Activated T-cell treated with anti-CD3 and anti-CD28 coated beads for 4 hours (primary cell): ENCODE measurements at regions not wholly inside any gene's neighbourhood (a gene's known extent, or its start where the extent isn't known, plus 50 kb on each side); places are given as distances from the start of the nearest gene placed in this dataset.

Experiments
- DNase-seq: peaks from one replicate; pipeline ENCODE4 v3.0.0-alpha.2; 2020

GRCh38 chr11:69545976-69546617 lies 64.6 kb downstream of the LINC01488 start:
- DNase-seq: no peak

DNA sequence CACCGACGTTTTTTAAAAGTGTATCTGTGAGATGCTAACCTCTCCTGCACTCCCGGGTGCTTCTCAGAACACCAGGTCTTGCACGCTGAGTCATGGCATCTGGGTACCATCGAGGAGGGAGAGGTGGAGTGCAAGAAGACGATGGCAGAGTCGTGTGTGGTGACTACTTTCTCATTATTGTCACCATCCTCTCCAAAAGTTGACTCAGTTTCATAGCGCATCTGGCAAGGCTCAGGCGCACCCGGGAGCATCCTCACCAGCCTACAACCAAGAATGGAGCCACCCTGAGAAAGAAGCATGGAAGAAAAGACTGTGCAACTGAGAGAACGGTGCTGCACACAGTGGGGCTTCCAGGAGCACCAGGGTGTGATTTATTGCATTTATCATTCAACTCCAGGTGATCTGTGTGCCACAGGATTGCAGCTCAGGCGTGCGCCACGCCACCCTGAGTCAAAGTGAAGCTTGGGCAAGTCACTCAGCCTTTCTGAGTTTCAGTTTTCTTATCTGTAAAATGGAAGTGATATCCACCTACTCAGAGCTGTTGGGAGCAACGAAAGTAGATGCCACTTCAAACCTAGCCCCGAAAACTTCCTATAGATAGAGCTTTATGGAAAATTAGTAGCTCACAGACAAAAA lies 65.4 kb downstream of the LINC01488 start:
- no peak for DNase-seq

GRCh38 chr11:69550846-69551245 lies 69.4 kb downstream of the LINC01488 start:
- no peak for DNase-seq

DNA sequence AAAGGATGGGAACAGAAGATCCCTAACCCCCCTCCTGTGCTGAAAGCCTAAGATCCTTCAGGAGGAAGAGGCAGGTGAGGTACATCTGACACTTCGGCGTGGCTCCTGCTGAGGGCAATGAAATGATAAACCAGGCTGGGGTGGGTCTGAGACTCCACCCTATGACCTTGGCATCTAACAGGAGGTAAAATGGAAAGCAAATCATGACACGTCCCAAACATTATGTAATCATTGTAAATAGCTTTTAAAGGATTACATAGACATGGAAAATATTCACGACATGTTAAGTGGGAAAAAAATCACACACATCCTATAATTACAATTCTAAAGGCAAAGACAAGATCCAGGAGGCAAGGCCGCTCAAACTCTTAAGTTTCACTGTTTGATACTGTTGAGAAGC lies 70.5 kb downstream of the LINC01488 start:
- no peak for DNase-seq

DNA sequence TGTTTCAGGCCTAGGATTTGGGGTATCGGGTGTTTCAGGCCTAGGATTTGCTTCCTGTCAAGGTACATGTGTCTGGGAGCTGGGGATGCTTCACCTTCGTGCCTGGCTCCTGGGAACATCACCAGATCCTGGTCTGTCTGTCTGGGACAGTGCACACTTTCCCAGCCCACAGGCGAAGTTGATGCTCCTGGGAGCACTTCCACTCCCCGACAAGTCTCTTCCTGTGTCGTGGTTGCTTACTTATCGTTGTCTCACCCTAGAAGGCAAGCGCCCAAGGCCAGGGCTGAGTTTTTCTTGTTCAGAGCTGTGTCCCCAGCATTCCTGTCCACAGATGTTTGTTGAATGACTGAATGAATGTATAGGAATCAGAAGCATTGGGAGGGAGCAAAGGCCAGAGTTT lies 71.5 kb downstream of the LINC01488 start:
- DNase-seq: no peak

GRCh38 chr11:69553416-69554357 lies 72.2 kb downstream of the LINC01488 start:
- DNase-seq: no peak

GRCh38 chr11:69554849-69555248 lies 73.4 kb downstream of the LINC01488 start:
- DNase-seq: no peak

GRCh38 chr11:69557266-69557665 lies 75.8 kb downstream of the LINC01488 start:
- no peak for DNase-seq

DNA sequence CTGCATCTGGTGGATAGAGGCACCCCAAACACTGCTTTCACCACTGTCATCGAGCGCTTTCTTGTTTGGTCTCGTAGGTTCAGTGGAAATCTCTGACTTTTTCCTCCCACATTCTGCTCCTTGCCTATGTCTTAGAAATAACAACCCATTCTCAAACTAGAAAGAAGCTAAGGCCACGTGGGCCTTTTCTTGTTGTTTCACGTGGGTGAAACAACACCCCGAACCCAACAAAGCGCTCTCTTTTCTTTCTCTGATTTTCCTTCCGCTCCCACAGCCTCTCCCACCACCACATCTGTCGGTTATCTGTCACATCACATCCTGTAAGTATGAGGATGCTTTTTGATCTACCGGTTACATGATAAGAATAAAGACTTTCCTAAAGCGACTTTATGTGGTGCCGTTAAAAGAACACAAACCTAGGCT lies 77.1 kb downstream of the LINC01488 start:
- DNase-seq: peak; percentile 16

GRCh38 chr11:69559181-69559580 lies 77.7 kb downstream of the LINC01488 start:
- no peak for DNase-seq

DNA sequence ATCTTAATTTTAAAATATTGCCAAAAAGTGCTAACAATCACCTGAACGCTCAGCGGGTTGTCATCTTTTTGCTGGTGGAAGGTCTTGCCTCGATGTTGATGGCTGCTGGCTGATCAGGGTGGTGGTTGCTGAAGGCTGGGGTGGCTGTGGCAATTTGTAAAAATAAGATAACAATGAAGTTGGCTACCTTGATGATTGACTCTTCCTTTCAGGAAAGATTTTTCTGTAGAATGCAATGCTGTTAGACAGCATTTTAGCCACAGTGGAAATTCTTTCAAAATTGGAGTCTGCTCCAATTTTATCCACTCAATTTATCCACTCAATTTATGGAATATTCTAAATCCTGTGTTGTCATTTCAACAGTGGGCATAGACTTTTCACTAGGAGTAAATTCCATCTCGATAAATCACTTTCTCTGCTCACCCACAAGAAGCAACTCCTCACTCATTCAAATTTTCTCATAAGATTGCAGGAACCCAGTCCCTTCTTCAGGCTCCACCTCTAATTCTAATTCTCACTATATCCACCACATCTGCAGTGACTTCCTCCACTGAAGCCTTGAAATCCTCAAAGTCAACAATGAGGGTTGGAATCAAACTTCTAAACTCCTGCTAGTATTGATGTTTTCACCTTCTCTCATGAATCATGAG lies 78.8 kb downstream of the LINC01488 start:
- no peak for DNase-seq

DNA sequence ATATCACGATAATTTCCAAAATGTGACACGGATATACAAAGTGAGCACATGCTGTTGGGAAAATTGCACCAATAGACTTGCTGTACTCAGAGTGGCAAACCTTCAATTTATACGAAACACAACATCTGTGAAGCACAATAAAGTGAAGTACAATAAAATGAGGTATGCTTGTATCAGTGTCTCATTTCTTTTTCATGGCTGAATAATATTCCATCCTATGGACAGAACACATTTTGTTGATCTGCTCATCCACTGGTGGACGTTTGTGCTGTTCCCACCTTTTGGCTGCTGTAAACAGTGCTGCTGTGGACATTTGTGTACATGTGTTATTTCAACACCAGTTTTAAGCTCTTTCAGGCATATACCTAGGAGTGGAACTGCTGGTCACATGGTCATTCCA lies 78.7 kb upstream of the CCND1 start:
- no peak for DNase-seq

DNA sequence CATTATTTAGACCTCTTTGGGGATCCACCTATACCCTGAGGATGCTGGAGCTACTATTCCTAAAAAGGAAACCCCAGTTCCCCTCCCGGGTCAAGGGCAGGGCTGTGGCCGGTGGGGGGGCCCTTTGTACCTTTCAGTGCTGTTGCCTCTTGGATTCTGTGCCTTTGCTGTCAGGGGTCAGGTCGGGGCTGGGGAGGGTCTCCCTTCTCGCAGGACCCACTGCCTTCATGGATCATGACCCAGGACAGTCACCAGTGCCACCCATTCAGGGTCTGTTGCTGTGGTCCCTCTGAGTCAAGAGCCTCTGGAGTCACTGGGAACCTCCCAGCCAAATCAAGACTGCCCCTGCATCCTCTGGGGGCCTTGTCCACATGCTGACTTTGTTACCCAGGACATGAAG lies 78.1 kb upstream of the CCND1 start:
- DNase-seq: no peak

GRCh38 chr11:69563306-69563705 lies 77.7 kb upstream of the CCND1 start:
- no peak for DNase-seq

DNA sequence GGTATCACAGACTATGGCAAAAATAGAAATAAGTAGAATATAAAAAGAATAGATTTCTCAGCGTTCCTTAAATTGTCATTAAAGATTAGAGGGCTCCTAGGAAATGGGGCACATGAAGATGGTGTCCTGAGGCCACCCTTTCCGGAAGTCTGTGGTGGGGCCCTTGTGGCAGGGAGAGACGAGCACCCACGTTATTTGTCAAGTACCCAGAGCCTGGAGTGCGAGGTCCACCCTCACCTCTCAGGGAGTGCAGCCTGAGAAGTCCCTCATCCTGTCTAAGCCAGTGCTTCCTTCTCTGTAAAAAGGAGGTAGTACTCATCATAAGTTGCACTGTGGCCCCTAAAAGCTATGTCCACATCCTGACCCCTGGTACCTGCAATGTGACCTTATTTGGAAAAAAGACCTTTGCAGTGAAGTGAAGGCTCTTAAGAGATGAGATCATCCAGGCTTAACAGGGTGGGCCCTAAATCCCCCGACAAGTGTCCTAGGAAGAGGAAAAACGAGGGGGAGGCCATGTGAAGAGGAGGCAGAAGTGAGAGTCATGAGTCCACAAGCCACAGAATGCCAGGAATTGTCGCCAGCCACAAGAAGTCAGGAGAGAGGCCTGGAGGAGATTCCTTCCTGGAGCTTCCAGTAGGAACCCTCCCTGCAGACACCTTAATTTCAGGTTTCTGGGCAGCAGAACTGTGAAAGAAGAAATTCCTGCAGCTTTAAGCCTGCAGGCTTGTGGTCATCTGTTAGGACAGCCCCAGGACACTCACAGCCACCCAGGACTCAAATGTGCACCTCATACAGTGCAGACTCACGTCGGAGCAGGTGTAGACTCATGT lies 76.8 kb upstream of the CCND1 start:
- no peak for DNase-seq

DNA sequence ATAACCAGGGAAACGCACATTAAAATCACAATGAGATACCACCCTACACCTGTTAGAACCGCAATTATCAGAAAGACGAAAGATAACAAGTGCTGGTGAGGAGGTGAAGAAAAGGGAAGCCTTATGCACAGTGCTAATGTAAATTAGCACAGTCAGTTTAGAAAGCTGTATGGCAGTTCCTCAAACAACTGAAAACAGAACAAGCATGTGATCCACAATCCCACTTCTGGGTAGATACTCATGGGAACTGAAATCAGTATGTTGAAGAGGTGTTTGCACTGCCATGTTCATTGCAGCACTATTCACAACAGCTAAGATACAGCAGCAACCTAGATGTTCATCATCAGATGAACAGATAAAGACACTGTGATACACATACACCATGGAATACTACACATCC lies 75.0 kb upstream of the CCND1 start:
- no peak for DNase-seq

DNA sequence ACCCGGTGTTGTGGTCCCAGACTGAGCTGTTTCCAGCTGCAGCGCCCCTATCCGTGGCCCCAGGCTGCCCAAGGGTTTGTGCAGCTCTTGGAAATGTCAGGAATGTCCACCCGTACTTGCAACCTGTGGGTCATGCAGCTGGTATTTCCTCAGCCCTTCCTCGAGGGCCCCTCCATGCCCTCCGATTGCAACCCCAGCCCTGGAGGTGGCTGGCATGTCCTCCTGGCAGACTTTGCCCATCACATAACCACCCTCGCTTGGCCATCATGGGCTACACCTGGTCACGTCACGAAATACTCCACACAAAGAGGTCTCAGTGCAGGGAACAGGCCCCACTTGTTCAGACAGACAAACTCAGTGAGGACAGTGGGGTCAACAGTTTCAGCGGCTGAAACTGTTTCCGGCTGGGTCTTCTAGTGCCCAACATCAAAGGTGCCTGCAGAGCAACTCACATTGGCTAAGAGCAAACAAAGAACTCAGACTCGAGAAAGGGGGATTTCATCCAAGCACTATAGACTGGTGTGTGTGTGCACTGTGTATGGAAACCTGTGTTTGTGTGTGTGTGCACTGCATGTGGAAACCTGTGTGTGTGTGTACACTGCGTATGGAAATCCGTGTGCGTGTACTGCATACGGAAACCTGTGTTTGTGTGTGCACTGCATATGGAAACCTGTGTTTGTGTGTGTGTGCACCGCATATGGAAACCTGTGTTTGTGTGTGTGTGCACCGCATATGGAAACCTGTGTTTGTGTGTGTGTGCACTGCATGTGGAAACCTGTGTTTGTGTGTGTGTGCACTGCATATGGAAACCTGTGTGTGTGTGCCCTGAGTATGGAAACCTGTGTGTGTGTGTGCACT lies 72.8 kb upstream of the CCND1 start:
- no peak for DNase-seq

DNA sequence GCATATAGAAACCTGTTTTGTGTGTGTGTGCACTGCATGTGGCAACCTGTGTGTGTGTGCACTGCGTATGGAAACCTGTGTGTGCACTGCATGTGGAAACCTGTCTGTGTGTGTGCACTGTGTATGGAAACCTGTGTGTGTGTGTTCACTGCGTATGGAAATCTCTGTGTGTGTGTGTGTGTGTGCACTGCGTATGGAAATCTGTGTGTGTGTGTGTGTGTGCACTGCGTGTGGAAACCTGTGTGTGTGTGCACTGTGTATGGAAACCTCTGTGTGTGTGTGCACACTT lies 72.2 kb upstream of the CCND1 start:
- no peak for DNase-seq

DNA sequence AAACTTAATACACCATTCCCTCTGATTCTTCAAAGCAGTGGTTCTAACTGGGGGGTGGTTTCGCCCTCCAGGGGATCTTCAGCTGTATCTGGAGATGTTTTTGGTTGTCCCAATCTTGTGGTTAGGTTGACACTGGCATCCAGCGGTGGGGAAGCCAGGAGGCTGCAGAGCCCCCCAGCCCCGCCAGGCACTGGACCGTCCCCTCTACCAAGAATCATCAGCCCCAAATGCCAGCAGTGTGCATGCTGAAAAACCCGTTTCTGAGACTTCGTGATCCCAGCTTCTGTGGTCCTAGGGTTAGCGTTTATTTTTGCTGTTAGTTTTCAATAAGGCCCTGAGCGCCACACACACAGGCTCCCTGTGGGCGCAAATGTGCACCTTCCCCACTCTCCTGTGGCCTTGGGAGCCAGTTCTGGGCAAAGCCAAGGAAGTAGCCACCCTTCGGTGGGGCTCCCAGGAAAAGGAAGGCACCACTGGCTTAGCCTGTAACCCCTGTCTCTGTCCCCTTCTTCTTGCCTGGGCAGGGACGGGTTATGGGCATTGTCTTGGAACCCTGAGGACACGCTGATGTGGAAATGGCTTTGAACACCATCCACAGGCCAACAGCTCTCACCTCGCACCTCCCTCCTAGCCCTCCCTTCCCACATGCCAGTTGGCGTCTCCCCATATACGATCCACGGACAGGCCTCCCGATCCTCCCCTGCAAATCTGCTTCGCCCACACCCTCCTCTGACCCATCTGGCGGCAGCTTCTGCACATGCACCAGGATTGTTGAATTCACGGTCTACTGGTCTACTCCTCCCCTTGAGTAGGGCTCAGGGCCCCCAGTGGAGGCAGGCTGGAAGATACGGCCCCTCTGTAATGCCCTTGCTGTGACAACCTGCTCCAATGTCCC lies 71.4 kb upstream of the CCND1 start:
- DNase-seq: no peak

DNA sequence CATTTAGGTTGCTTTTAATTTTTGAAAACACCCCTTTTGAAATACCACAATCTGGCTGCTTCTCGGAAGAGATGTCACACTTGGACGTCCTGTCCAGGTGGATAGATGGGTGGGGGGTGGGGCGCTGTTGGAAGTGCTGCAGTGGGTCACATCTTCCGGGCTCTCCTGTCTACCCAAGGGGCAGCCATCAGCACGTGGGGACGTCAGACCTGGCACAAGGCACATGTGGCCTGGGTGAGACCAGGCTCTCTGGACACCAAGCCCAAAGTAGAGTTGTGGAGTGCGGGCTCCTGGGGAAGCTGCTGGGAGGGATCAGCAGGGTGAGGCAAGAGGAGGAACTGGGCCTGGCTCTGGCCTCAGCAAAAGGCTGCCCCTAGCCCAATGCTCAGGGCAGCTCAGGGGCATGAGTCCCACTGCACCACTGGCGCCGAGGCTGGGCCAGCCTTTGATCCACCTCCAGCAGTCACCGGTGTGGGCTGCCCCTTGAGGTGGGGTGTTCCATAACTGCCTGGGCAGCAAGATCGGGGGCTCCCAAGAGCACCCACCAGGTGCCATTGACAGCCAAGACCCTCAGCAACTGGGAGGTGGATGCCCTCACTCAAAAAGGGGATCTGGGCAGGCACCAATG lies 68.6 kb upstream of the CCND1 start:
- DNase-seq: no peak
